Stimulated activated CD8-positive, alpha-beta memory T cell treated with anti-CD3 and anti-CD28 coated beads, Interleukin-12 subunit alpha, Interleukin-12 subunit beta, amount 100 ng/mL, for 4 hours (primary cell): ENCODE measurements at regions not wholly inside any gene's neighbourhood (a gene's known extent, or its start where the extent isn't known, plus 50 kb on each side); places are given as distances from the start of the nearest gene placed in this dataset.

Source experiments
- DNase-seq: peaks from one replicate; pipeline ENCODE4 v3.0.0-alpha.2; 2020; ENCODE audit warnings: low read depth

DNA sequence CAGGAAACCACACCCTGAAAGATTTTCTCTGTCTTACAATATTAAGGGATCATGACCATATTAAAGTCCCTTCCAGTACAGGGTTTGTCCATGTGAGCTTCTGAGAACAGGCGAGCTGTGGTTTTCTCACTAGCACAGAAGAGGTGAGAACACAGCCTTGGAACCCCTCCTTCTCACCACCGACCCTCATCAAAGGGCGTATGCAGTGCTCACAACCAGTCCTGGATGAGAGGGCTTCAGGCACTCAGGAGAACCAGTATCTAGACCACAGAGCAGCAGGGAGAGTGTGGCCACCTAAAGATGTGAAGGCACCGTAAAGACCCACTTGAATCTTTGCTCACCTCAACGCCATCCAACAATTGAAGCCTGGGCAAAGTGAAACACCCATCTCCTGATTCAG, 397.0 kb downstream of the ETS1 start:
- no peak for DNase-seq

DNA sequence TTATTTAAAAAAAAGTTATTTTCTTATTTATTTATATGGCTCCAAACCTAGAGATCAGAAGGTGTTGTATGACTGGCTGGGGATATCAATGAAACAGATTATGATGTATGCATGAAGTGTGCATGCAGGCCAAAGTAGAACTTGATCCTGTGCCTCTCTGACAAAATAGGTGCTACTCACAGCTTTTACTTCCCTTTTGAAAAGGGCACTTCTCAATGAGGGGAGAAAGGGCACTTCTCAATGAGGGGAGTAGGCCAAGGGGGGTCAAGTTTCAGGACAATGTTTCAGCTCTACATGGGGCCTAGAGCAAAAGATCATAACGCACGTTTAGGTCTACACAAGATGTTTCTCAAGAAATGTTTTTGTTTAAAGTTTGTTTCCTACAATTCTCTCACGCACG, 397.5 kb downstream of the ETS1 start:
- no peak for DNase-seq

DNA sequence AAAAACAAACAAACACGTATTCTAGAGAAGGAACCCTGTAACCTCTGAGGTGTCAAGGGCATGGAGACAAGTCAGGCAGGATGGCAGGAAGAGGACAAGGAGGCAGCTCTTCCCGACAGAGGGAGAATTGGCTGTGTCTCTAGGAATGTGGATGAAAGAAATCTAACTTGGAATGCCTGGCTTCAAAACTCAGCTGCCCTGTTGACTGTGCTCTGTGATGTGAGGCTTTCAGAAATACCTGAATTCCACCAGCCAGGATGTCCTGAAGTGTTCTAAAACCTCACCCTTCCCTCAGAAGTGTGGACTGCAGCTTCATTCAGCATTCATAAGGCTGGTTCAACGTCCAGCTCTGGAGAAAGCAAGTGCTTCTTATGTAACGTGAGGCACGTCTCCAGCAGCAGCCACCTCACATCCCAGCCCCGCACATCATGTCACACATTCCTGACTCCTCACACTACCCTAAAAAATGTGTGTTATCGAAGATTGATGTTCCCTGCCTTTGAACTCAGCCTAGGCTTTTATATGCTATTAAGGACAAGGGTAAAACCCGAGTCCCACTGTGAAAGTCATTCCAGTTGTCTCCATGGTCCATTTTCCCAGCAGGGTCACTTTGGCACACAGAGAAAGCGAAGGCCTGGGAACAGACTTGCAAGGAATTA, 398.9 kb downstream of the ETS1 start:
- DNase-seq, result no peak

DNA sequence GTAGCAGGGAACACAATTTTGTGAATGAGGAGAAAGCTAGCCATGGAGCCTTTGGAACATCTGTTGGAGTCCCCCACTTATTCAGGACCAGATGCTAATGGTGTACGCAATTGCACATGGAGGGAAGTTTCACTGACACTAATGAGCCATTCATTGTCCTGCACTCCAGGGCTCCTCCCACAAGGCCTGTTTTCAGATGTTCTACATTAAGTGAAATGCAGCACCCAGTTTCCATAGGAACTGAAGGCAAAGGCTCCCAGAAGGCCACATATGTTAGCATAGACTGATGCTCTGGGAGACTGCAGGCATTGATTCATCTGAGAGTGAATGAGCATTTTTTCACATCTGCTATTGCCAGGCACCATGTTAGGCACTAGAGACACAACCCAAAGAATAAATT, 399.5 kb downstream of the ETS1 start:
- DNase-seq, result no peak

DNA sequence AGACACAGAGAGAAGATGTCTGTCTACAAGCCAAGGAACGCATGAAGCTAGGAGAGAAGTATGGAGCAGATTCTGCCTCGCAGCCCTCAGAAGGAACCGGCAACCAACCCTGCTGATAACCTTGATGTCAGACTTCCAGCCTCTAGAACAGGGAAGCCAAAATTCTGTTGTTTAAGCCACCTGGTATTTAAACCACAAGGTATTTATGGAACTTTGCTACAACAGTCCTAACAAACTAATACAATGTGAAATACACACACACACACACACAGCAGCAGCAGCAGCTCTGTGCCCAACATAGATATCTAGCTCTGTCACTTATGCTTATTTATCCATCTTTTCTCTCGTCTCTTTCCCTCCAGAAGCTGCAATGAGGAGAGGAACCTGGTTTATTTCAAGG, 400.0 kb downstream of the ETS1 start:
- DNase-seq, result no peak

DNA sequence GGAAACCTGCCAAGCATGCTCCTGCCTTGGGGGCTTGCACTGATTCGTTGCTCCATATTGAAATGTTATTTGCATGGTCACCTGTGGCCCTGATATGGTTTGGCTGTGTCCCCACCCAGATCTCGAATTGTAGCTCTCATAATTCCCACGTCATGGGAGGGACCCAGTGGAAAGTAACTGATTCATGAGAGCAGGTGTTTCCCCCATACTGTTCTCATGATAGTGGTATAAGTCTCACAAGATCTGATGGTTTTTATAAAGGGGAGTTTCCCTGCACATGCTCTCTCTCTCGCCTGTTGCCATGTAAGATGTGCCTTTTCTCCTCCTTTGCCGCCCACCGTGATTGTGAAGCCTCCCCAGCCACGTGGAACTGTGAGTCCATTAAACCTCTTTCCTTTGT, 402.4 kb downstream of the ETS1 start:
- DNase-seq, result no peak

DNA sequence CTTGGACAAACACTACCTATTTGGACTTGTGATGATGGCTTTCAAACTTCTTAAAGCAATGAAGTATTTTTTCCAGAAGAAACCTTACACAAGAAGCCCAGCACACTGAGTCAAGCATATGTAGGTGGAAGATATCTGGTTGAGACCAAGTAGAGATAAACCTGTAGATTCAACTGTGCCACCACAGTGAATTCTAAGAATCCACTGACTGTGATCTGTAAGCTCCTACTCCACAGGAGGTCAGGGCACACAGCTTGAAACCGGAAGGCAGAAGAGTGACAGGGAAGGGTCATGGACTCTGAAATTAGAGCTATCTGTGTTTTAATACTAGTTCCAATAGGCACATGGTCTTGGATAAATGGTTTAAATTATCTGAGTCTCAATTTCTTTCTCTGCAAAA, 404.5 kb downstream of the ETS1 start:
- DNase-seq, result no peak

DNA sequence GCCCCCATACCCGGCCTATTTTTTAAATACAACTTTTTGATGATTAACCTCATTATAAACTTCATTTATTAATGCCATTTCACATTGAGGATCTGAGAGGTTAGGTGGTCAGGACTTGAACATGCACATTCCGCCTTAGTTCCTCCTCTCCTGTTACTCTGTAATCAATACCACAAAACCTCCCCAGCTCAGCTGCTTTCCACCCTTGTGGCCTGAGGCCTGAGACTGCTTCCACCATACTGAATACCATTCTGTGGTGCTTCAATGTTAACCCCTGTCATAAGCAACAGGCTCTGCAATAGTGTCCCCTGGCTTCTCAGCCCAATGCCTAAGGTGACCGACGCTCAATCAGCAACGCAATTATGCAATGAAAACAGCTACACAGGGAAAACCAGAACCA, 405.4 kb downstream of the ETS1 start:
- DNase-seq, result no peak

DNA sequence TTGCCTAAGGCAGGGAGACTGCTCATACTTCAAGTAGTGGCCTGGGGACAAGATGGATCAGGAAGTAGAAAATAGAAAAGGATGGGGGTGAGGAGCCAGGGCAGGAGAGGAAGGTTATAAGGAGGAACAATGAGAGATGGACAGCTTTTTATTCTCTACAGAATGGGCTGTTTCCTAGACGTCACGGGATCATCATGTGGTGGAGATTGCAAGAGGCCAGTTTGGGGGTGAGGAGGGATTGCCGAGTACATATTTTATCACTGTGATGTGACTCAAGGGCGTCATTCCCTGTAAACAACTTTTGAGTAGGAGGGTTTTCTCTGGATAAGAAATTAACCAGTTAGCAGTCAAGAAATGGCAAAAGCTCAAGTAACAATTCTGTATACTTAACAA, 406.3 kb downstream of the ETS1 start:
- no peak for DNase-seq

DNA sequence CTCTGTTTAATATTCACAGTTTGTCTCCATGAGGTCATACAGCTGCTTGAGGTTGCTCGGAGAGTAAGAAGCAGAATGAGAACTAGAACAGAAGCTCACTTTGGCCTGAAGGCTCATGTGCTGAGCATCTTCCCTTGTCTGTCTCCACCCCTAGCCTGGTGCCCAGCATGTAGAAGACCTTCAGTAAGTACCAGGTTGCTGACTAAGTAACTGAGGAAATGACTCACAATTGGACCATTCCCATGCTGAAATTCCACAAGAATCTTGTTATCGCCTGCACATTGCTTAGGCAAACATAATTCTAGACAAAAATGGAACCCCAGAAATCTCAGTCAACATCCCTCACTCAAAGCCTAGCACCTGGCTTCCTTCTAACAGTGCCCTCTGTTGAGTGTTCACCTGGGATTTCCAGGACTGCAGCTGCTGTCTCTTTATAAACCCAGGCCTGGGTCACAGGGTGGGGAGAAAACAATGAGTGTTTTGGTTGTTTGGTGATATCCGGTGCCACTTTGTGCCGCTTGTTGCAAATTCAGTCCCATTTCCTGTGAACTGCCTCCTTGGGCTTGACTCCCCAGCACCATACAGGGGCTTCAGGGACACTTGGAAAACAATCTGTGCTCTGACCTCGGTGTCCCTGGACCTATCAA, 406.8 kb downstream of the ETS1 start:
- DNase-seq, result no peak

DNA sequence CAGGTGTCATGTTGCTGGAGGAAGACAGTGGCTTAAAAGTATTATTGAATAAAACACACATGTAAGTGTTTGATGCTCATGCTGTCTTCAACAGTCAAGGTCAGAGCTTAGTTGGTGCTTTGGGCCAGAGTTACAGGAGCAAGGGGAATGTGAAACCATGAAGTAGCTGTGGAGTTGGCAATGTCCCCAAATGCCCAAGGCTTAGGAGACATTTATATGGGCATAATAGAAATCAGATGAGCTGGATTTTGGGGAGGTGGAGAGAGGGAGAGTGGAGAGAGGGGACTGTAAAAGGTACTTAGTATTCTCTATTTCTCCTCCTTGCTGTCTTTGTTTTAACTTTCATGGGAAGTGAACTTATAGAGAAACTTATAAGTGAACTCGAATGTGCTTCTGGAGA, 407.8 kb downstream of the ETS1 start:
- no peak for DNase-seq

DNA sequence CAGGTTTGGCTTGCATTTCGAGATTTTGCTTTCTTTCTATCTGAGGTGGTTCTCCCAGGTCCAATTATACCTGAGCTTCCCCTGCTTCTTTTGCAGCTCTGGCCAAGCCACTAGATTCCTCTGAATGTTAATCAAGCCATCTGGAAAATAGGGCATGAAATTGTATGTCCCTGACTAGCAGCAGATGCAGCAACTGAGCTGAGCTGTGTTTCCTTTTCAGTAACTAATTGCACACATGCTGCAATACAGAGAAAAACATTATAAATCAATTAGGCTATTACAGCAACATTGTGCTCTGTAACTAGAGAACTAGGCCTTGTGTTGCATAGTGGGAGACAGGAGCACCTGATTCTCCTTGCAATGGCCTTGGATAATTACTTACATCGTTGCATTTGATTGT, 408.3 kb downstream of the ETS1 start:
- DNase-seq, result no peak

DNA sequence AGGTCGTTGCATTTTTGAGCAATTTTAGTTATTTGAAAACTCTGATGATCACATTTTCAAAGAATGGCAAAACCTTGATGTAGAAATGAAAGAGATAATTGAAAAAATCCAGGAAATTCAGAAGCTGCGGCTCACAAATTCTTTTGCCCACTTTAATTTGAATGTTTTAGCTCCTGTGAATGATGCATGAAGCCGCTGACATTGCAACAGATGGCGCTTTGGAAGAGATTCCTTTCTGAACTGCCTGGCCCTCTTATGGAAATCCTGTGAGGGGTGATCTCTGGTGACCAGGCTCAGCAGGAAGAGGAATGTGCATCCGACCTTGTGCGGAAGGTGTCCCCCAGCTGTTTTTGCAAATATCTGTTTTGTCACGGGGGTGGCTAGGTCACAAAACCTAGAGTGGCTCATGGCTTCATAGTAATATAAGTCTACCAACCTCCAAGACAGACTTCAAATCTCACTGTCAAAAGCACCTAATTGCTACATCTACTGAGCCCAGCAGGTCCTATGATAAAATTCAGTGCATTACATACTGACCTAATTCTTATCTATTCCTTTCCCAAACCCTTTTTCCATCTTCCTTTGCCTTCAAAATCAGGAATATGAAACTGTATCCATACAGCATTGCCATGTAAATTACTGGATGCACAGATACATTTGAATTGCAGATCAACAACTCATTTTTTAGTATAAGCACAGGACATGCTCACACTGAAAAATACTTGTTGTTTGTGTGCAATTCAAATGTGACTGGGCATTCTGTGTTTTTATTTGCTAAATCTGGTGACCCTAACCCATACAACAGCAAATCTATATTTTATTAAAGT, 412.7 kb downstream of the ETS1 start:
- DNase-seq, result no peak

DNA sequence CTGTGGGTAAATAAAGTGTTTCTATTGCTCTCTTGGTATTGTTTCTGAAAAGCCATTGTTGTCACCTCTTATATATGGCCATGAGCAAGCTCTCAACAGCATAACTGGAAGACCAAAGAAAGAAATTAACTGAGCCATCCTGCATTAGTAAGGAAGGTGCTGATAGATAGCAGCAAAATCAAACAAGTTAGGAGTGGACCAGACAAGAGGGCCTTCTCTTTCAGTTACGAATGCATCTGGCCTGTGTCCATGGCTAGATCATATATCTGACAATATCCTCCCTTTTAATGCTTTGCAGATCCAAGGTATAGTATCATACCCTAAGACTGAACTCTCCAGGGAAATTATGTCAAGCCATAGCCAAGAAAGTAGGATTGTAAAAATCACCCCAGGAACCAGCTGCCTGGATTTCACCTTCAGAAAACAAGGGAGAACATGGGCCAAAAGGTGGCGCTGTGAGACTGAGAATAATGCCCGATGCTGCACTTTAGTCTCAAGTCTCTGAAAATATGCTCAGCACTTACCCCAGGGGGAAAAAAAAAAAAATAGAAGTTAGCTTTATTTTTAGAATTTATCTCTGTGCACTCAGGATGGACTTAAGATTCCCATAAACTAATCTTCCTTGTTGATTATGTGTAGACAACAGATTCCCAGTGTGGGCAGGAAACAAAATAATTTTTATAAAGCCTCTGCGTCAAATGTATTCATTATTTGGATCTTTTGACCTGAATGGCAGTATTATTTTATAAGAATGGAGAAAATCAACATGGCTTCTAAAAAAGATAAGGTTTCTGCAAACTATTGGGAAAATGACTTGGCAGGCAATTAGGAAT, 415.1 kb downstream of the ETS1 start:
- peak; percentile 62 for DNase-seq

DNA sequence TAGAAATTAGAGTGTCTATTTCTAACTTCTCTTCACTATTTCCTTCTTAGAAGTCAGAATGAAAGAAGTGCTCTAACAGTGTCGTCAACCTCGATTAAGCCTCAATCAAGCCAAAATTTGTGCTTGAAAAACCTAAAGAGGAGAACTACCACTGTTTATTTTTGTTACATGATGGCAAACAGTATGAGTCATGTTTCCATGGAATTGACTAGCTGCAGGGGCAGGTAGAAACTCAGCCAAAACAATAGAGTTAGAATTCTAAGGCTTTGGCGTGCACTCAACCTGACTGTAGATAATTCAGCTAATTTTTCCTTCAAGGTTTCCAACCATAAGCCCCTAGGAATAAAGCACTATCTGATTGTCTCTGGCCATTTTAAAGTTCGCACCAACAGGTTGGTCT, 415.9 kb downstream of the ETS1 start:
- no peak for DNase-seq

DNA sequence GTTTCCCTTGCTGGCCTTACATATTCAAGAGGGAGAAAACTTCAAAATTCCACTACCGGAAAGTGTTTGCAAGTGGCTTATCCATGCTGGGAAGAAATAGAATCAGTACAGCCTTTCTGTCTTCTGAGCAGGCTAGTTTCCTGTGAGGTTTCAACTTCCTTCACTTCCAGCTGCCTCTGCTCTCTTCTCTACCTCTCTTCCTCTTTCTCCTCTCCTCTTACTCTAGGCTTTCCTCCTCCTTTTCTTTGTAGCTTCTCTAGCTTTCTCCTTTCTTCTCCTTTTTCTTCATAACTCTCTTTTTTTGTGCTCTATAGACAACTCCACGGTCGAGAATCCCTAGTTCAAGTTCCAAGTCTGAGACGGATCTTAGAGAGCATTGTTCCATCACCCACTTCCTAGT, 421.8 kb downstream of the ETS1 start:
- no peak for DNase-seq

DNA sequence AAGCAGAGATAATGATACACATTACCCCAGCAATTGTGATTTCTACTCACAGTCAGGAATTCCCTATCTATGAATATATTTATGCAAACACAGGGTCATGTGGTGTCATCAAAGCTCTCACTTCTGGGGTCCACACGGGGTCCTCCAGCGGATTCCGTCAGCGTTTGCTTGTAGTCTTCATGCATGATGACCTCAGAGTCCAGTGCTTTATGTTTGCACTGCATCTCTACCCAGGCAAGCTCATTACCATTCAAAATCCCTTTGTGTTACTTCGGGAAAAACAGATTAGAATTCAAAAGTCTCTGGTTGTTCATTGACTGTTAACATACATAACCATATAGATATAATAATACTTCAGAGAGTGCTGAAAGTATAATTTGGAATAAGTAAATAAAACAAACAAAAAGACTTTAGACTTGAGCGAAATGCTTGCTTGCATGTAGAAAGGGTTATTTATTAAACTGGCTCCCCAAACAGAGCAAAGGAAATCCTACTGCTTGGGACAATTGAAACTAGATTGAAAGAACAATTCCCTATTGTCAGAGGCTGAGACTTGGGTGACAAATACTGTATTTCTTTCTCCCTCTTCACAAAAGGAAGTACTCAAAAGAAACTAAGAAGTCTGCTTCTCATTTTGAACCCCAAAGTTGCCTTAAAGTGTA, 423.1 kb downstream of the ETS1 start:
- DNase-seq, result no peak

DNA sequence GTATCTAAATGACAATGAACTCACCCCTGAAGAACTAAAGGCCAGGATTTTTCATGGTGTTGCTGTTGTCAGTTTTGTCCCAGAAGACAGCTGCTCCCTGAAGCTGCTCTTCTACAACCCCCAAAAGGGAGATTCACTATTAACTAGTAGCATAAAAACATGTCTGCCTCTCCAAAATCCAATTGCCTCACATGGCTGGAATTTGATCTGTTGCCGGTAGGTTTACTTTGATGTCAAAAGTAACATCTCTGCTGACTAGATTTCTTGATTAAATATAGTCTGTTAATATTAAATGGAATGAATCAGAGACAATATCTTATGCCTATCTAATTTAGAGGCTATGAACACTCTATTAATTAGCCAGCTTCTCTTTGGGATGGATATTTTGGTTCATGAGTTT, 425.4 kb downstream of the ETS1 start:
- no peak for DNase-seq

DNA sequence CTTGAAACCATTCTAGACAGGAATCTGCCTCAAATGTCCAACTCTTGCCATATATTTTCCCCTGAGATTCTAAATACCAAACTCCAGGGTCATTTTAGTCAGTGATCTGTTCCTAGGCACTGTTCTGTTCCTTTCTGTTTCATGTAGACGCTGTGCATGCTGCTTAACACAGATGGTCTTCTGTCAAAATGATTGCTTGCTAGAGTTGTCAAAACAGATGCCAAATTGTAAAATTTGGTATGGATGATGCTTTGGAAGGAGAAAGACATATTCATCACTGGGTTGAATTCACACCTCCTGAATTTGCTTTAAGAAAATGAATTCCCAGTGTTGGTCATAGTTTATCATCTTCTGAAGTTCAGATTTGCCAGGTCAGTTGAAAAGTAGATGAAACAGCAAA, 425.9 kb downstream of the ETS1 start:
- no peak for DNase-seq

DNA sequence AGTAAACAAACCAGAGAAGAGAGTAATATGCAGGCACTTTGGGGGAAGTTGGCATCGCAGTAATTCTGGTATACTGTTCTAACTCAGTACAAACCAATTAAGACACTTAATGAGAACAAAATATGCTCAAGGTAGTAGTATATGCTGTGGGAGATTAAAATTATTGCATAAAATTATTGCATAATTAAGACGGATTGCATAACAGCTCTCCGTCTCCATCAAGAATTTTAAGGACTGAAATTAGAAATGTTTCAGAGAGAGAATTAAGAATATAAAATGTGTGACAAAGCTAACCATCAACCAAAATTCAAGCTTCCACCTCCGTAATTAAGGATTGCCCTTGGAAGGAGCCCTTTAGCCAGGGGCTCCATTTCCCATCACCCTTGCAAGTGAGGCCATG, 428.5 kb downstream of the ETS1 start:
- DNase-seq, result no peak

DNA sequence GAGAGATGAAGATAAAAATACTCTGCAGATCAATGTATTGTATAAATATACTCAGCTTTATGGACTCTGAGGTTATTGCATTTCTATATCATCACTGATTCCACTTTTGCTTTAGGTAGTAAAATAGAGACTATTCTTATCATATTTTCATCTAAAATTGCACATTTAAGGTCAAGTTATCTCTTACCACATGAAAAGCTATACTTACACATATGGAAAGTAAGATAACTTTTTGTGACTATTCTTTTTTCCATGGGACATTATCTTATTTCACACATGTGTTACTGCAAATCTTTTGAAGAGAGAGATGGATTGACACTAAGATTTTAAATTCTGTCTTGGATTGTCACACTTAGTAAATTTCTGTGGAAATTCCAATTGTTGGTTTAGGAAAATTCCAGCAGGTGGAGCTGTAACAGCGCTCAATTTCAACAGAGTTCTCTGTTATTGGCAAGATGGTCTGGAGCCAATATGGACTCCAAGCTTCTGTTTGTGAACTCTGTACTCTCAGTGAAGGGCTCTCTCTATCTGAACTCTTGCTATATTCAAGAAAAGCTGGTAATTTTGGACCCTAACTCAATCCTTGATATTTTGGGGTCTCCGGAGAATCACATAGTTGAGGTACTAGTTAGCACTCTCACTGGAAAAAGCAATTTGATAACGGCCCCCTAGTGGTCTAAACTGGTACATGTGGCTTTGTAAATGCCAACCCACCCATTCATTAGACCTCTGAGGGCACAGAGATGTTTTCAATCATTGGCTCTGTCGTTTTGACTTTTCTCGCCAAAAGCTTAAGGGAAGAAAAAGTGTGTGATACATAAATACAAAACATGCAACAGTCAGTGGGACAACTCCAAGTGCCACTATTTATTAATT, 429.7 kb downstream of the ETS1 start:
- no peak for DNase-seq
